Endothelial cell of umbilical vein (primary cell): ENCODE measurements at regions not wholly inside any gene's neighbourhood (a gene's known extent, or its start where the extent isn't known, plus 50 kb on each side); places are given as distances from the start of the nearest gene placed in this dataset.

ENCODE experiments used
- CTCF ChIP-seq, 2 donors: IDR thresholded peaks; 1 replicate in 1 of 2; 2 replicates in 1 of 2; pipeline ENCODE4 v1.5.1; 2011; ENCODE audit warnings: low read length in 2 of 2, mild to moderate bottlenecking in 2 of 2, moderate library complexity in 2 of 2, control low read depth in 1 of 2, inconsistent platforms in 1 of 2, low read depth in 1 of 2; ENCODE audit not compliant: insufficient read depth in 1 of 2; ENCODE audit errors: extremely low read depth in 1 of 2
- POLR2A ChIP-seq: IDR thresholded peaks from 2 replicates; pipeline ENCODE4 v1.6.1; 2012; ENCODE audit warnings: low read depth, mild to moderate bottlenecking, control low read depth, low read length

- no peak for TF ChIP-seq POLR2A
- TF ChIP-seq CTCF (IDR thresholded peaks at IDR 0.05; ENCODE audit: extremely low read depth in 1 of 2, insufficient read depth in 1 of 2, low read depth in 1 of 2, low read length in 2 of 2), result no peak
Measured at GRCh38 chr10:88161756-88162155, 298.3 kb downstream of the PTEN start.
